ENCODE measurements at regions not wholly inside any gene's neighbourhood (a gene's known extent, or its start where the extent isn't known, plus 50 kb on each side); places are given as distances from the start of the nearest gene placed in this dataset.

- no peaks in the 10 kb centered on the region for H3K9me3 ChIP-seq (replicated peaks; ENCODE audit: insufficient read depth, low read length)
- no peaks in the 10 kb centered on the region for H3K4me1 ChIP-seq (ENCODE audit: low read length)
- no peak overlapping the region for H3K4me2 ChIP-seq (ENCODE audit: low read depth, low read length)
- no peak overlapping the region for H2AFZ ChIP-seq (ENCODE audit: low read length)
- H3K9me2 ChIP-seq (replicated peaks; ENCODE audit: insufficient read depth, low read length): no peaks in the 10 kb centered on the region
- no peak for DNase-seq
- H3K4me3 ChIP-seq (ENCODE audit: low read length): no peak overlapping the region
- H3F3A ChIP-seq (ENCODE audit: insufficient read depth, low read length): no peaks in the 10 kb centered on the region
- no peaks in the 10 kb centered on the region for H3K79me2 ChIP-seq (ENCODE audit: low read length)
- H3K36me3 ChIP-seq (replicated peaks; ENCODE audit: insufficient read depth, low read length): no peaks in the 10 kb centered on the region
- H3K27ac ChIP-seq (ENCODE audit: low read length): no peak overlapping the region
- no peaks in the 10 kb centered on the region for H4K20me1 ChIP-seq (ENCODE audit: insufficient read depth, low read length)
- H3K27me3 ChIP-seq (replicated peaks; ENCODE audit: insufficient read depth, low read length): no peaks in the 10 kb centered on the region
- TF ChIP-seq EZH2phosphoT487 (IDR thresholded peaks at IDR 0.05; ENCODE audit: low read length) (no peak), EZH2 (optimal IDR thresholded peaks at IDR 0.05; ENCODE audit: low read depth, low read length) (no peak)
- TF ChIP-seq, protein P1, sequence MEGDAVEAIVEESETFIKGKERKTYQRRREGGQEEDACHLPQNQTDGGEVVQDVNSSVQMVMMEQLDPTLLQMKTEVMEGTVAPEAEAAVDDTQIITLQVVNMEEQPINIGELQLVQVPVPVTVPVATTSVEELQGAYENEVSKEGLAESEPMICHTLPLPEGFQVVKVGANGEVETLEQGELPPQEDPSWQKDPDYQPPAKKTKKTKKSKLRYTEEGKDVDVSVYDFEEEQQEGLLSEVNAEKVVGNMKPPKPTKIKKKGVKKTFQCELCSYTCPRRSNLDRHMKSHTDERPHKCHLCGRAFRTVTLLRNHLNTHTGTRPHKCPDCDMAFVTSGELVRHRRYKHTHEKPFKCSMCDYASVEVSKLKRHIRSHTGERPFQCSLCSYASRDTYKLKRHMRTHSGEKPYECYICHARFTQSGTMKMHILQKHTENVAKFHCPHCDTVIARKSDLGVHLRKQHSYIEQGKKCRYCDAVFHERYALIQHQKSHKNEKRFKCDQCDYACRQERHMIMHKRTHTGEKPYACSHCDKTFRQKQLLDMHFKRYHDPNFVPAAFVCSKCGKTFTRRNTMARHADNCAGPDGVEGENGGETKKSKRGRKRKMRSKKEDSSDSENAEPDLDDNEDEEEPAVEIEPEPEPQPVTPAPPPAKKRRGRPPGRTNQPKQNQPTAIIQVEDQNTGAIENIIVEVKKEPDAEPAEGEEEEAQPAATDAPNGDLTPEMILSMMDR (IDR thresholded peaks at IDR 0.05; ENCODE audit: low read length): no peak
- no peak overlapping the region for H3K9ac ChIP-seq (ENCODE audit: low read length)
Observed at GRCh38 chr6:140253096-140253495, 878.6 kb upstream of the CITED2 start.

DNA sequence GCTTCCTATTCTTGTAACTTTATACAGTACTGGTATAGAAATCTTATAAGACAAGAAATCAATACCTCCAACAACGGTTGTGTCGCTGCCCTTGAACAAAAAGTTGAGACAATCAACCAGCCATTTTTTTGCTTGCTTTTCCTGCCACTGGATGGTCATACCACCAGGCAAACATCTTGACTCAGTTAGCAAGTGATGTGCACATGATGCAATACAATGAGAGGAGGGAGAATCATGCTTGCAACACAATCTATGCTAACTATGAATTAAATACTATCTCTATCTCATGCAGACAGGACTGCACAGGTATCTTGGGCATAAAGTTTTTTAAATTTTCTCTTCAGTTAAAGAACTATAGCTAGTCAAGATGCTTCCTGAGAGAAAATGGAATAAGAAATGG, 877.7 kb upstream of the CITED2 start:
- TF ChIP-seq EZH2phosphoT487 (IDR thresholded peaks at IDR 0.05; ENCODE audit: low read length): no peak
- TF ChIP-seq EZH2 (optimal IDR thresholded peaks at IDR 0.05; ENCODE audit: low read depth, low read length): no peak
- TF ChIP-seq, protein P1 (IDR thresholded peaks at IDR 0.05; ENCODE audit: low read length): no peak
- H3K79me2 ChIP-seq (ENCODE audit: low read length): no peaks in the 10 kb centered on the region
- H3K27me3 ChIP-seq (replicated peaks; ENCODE audit: insufficient read depth, low read length): no peaks in the 10 kb centered on the region
- no peaks in the 10 kb centered on the region for H3K9me2 ChIP-seq (replicated peaks; ENCODE audit: insufficient read depth, low read length)
- H3K4me3 ChIP-seq (ENCODE audit: low read length): no peak overlapping the region
- H2AFZ ChIP-seq (ENCODE audit: low read length): no peak overlapping the region
- H4K20me1 ChIP-seq (ENCODE audit: insufficient read depth, low read length): no peaks in the 10 kb centered on the region
- H3K36me3 ChIP-seq (replicated peaks; ENCODE audit: insufficient read depth, low read length): no peaks in the 10 kb centered on the region
- H3K27ac ChIP-seq (ENCODE audit: low read length): no peak overlapping the region
- no peaks in the 10 kb centered on the region for H3K4me1 ChIP-seq (ENCODE audit: low read length)
- no peak overlapping the region for H3K4me2 ChIP-seq (ENCODE audit: low read depth, low read length)
- H3K9me3 ChIP-seq (replicated peaks; ENCODE audit: insufficient read depth, low read length): no peaks in the 10 kb centered on the region
- no peak overlapping the region for H3K9ac ChIP-seq (ENCODE audit: low read length)
- H3F3A ChIP-seq (ENCODE audit: insufficient read depth, low read length): no peaks in the 10 kb centered on the region
- no peak for DNase-seq

GRCh38 chr6:140245296-140246040, 871.0 kb upstream of the CITED2 start:
- Histone ChIP-seq H3K27ac (ENCODE audit: low read length) (no peak overlapping the region), H4K20me1 (ENCODE audit: insufficient read depth, low read length) (no peaks in the 10 kb centered on the region), H3K9me3 (replicated peaks; ENCODE audit: insufficient read depth, low read length) (no peaks in the 10 kb centered on the region), H3K9me2 (replicated peaks; ENCODE audit: insufficient read depth, low read length) (no peaks in the 10 kb centered on the region; the same call in 1 of the 2 replicates), H3K4me3 (ENCODE audit: low read length) (no peak overlapping the region), H2AFZ (ENCODE audit: low read length) (no peak overlapping the region), H3K9ac (ENCODE audit: low read length) (no peak overlapping the region), H3F3A (ENCODE audit: insufficient read depth, low read length) (no peaks in the 10 kb centered on the region), H3K79me2 (ENCODE audit: low read length) (no peaks in the 10 kb centered on the region), H3K4me1 (ENCODE audit: low read length) (no peaks in the 10 kb centered on the region), H3K27me3 (replicated peaks; ENCODE audit: insufficient read depth, low read length) (no peaks in the 10 kb centered on the region), H3K36me3 (replicated peaks; ENCODE audit: insufficient read depth, low read length) (no peaks in the 10 kb centered on the region), H3K4me2 (ENCODE audit: low read depth, low read length) (no peak overlapping the region)
- DNase-seq: no peak
- TF ChIP-seq EZH2phosphoT487 (IDR thresholded peaks at IDR 0.05; ENCODE audit: low read length) (no peak), EZH2 (optimal IDR thresholded peaks at IDR 0.05; ENCODE audit: low read depth, low read length) (no peak)
- TF ChIP-seq, protein P1 (IDR thresholded peaks at IDR 0.05; ENCODE audit: low read length): no peak
